ENCODE measurements at regions not wholly inside any gene's neighbourhood (a gene's known extent, or its start where the extent isn't known, plus 50 kb on each side); places are given as distances from the start of the nearest gene placed in this dataset.
"Not testable (repeated sequence)": the region's sequence is repeated elsewhere in the genome, so short reads cannot be mapped to it uniquely, and the experiment has no call there.

GRCh38 chr21:35512346-35512745 is 463.2 kb upstream of the RUNX1 start:
- no peak for DNase-seq

- DNase-seq = no peak
These were observed 462.6 kb upstream of the RUNX1 start for GRCh38 chr21:35511696-35512162.

GRCh38 chr21:35510957-35511695 is 462.0 kb upstream of the RUNX1 start:
- DNase-seq = no peak

- no peak for DNase-seq
These were observed 461.2 kb upstream of the RUNX1 start for GRCh38 chr21:35510294-35510693.

GRCh38 chr21:35509001-35509704 is 460.1 kb upstream of the RUNX1 start:
- DNase-seq = no peak

GRCh38 chr21:35508139-35508888 is 459.2 kb upstream of the RUNX1 start:
- DNase-seq = no peak

GRCh38 chr21:35507181-35507759 is 458.2 kb upstream of the RUNX1 start:
- DNase-seq = no peak

GRCh38 chr21:35506771-35507170 is 457.7 kb upstream of the RUNX1 start:
- no peak for DNase-seq

- no peak for DNase-seq
These were observed 457.2 kb upstream of the RUNX1 start for GRCh38 chr21:35506352-35506751.

- no peak for DNase-seq
These were observed 455.9 kb upstream of the RUNX1 start for GRCh38 chr21:35504951-35505466.

GRCh38 chr21:35504277-35504676 is 455.2 kb upstream of the RUNX1 start:
- DNase-seq = no peak

- no peak for DNase-seq
These were observed 454.6 kb upstream of the RUNX1 start for GRCh38 chr21:35503671-35504070.

GRCh38 chr21:35502821-35503220 is 453.7 kb upstream of the RUNX1 start:
- DNase-seq = no peak

GRCh38 chr21:35497522-35497921 is 448.4 kb upstream of the RUNX1 start:
- DNase-seq = not testable (repeated sequence)

GRCh38 chr21:35491920-35492678 is 443.0 kb upstream of the RUNX1 start:
- DNase-seq = no peak

- no peak for DNase-seq
These were observed 442.0 kb upstream of the RUNX1 start for GRCh38 chr21:35491114-35491513.

- no peak for DNase-seq
These were observed 440.4 kb upstream of the RUNX1 start for GRCh38 chr21:35489389-35489980.

- no peak for DNase-seq
These were observed 439.8 kb upstream of the RUNX1 start for GRCh38 chr21:35488946-35489345.

- no peak for DNase-seq
These were observed 436.3 kb upstream of the RUNX1 start for GRCh38 chr21:35485364-35485763.

GRCh38 chr21:35484851-35485250 is 435.7 kb upstream of the RUNX1 start:
- DNase-seq = no peak

- DNase-seq = no peak
These were observed 434.9 kb upstream of the RUNX1 start for GRCh38 chr21:35484032-35484431.

Measured in amniotic stem cell (primary cell).